Type B pancreatic cell (in vitro differentiated cells): ENCODE measurements at regions not wholly inside any gene's neighbourhood (a gene's known extent, or its start where the extent isn't known, plus 50 kb on each side); places are given as distances from the start of the nearest gene placed in this dataset.

ENCODE experiments used
- DNase-seq: peaks from one replicate; pipeline ENCODE4 v3.0.0; 2021; ENCODE audit warnings: mixed read lengths; ENCODE audit not compliant: unreplicated experiment; ENCODE audit errors: extremely low spot score
- H3K27ac Mint-ChIP-seq: 2 replicates; pipeline ENCODE4 v1.8.0; 2021; ENCODE audit warnings: mild to moderate bottlenecking, mixed read lengths
- H3K27me3 Mint-ChIP-seq: 2 replicates; pipeline ENCODE4 v1.8.0; 2021; ENCODE audit warnings: mixed read lengths
- H3K36me3 Mint-ChIP-seq: 2 replicates; pipeline ENCODE4 v1.8.0; 2021; ENCODE audit warnings: mixed read lengths
- H3K4me1 Mint-ChIP-seq: one replicate; pipeline ENCODE4 v1.8.0; 2021; ENCODE audit warnings: mixed read lengths; ENCODE audit not compliant: unreplicated experiment
- H3K4me3 Mint-ChIP-seq: 2 replicates; pipeline ENCODE4 v1.8.0; 2021; ENCODE audit warnings: mild to moderate bottlenecking, mixed read lengths
- H3K9me3 Mint-ChIP-seq: 2 replicates; pipeline ENCODE4 v1.8.0; 2021; ENCODE audit warnings: mixed read lengths
- TF ChIP-seq, protein P1 (sequence below): fragments of 200-600 bp; sonication (generic); conservative IDR thresholded peaks from 2 replicates; pipeline ENCODE4 v1.5.0; 2021; ENCODE audit warnings: antibody characterized with exemption, mild to moderate bottlenecking

DNA sequence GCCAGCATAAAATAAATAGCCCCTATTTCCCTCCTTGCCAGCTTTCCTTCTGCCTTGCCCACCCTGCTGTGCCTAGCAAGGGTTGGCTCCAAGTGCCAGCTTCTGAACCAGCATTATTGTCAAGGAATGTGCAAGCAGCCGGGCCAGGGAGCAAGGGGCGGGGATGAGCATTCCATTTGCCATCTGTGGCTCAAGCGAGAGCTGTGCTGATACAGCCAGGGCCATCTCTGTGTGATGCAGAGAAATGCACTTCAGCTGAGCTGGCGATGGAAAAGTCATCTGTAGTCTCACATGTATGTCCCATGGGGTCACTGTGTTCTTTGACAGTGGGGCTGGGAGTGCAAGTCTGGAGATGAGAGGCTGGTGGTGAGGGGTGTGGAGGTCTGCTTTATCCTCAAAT, 137.3 kb downstream of the SUDS3 start:
- no peaks in the 10 kb centered on the region for H3K9me3 Mint-ChIP-seq
- DNase-seq, result no peak
- H3K4me1 Mint-ChIP-seq, result no peaks in the 10 kb centered on the region
- H3K27ac Mint-ChIP-seq, result no peak overlapping the region
- TF ChIP-seq, protein P1, sequence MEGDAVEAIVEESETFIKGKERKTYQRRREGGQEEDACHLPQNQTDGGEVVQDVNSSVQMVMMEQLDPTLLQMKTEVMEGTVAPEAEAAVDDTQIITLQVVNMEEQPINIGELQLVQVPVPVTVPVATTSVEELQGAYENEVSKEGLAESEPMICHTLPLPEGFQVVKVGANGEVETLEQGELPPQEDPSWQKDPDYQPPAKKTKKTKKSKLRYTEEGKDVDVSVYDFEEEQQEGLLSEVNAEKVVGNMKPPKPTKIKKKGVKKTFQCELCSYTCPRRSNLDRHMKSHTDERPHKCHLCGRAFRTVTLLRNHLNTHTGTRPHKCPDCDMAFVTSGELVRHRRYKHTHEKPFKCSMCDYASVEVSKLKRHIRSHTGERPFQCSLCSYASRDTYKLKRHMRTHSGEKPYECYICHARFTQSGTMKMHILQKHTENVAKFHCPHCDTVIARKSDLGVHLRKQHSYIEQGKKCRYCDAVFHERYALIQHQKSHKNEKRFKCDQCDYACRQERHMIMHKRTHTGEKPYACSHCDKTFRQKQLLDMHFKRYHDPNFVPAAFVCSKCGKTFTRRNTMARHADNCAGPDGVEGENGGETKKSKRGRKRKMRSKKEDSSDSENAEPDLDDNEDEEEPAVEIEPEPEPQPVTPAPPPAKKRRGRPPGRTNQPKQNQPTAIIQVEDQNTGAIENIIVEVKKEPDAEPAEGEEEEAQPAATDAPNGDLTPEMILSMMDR, result no peak
- H3K4me3 Mint-ChIP-seq, result no peak overlapping the region
- no peaks in the 10 kb centered on the region for H3K36me3 Mint-ChIP-seq
- H3K27me3 Mint-ChIP-seq, result peaks cover 4% of the 10 kb centered on the region

DNA sequence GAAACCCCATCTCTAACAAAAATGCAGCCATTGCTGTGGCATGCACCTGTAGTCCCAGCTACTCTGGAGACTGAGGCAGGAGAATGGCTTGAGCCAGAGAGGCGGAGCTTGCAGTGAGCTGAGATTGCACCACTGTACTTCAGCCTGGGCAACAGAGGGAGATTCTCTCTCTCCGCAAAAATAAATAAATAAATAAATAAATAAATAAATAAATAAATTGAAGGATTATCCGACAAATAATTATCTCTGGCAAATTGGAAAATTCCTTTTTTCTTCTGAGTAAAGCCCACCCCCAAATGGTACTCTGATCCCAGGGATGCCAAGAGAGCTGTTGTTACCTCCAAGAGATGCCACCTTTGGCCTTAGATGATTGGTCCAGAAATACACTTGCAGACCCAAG, 137.9 kb downstream of the SUDS3 start:
- no peak overlapping the region for H3K4me3 Mint-ChIP-seq
- H3K27me3 Mint-ChIP-seq, result peaks cover 4% of the 10 kb centered on the region
- no peak overlapping the region for H3K27ac Mint-ChIP-seq
- no peaks in the 10 kb centered on the region for H3K4me1 Mint-ChIP-seq
- TF ChIP-seq, protein P1, result no peak
- H3K36me3 Mint-ChIP-seq, result no peaks in the 10 kb centered on the region
- no peak for DNase-seq
- no peaks in the 10 kb centered on the region for H3K9me3 Mint-ChIP-seq

GRCh38 chr12:118520214-118521035, 144.1 kb downstream of the SUDS3 start:
- no peak for DNase-seq

DNA sequence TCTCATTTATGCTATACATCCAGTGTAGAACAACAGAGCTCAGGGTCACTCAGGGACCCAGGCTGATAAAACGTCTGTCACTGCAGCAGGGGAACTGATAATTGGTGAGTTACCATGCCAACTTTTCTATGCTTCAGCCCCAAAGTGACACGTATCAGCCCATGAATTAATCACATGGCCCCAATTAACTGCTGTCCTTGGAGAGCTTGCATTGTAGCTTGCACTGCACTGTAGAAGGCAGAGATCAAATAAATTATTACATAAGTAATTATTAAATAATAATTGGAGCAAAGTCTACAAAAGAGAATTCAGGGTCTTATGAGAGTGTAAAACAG, 144.6 kb downstream of the SUDS3 start:
- TF ChIP-seq, protein P1, result no peak
- no peak for DNase-seq
- Mint-ChIP-seq H3K4me3 (no peak overlapping the region), H3K9me3 (no peaks in the 10 kb centered on the region), H3K36me3 (no peaks in the 10 kb centered on the region), H3K27ac (no peak overlapping the region), H3K27me3 (peaks cover 4% of the 10 kb centered on the region), H3K4me1 (no peaks in the 10 kb centered on the region)

More at GRCh38 chr12:118520214-118521035, 144.1 kb downstream of the SUDS3 start:
- no peak overlapping the region for H3K27ac Mint-ChIP-seq
- H3K36me3 Mint-ChIP-seq, result no peaks in the 10 kb centered on the region
- TF ChIP-seq, protein P1, result no peak
- H3K27me3 Mint-ChIP-seq, result peaks cover 4% of the 10 kb centered on the region
- H3K4me1 Mint-ChIP-seq, result no peaks in the 10 kb centered on the region
- H3K4me3 Mint-ChIP-seq, result no peak overlapping the region
- no peaks in the 10 kb centered on the region for H3K9me3 Mint-ChIP-seq

DNA sequence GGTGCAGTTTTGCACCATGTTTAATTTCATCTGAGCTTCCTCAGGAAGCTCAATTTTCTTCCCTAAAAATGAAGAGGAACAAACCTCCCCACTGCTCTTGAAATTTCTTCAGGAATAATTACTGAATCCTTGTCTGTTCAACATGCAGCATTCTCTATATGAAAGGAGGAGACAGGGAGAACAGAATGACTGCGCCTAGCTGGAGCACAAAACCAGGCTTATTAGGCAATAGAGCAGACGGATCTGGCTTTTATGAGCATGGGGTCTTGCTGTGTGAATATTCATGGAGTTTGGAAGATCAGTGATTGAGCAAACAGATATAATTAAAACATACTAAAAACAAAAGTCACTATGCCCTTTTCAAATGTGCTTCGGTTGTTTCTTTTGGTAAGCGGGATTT, 148.1 kb downstream of the SUDS3 start:
- no peak overlapping the region for H3K27ac Mint-ChIP-seq
- no peaks in the 10 kb centered on the region for H3K27me3 Mint-ChIP-seq
- no peak overlapping the region for H3K4me3 Mint-ChIP-seq
- TF ChIP-seq, protein P1, result no peak
- H3K9me3 Mint-ChIP-seq, result no peaks in the 10 kb centered on the region
- no peaks in the 10 kb centered on the region for H3K4me1 Mint-ChIP-seq
- no peaks in the 10 kb centered on the region for H3K36me3 Mint-ChIP-seq
- DNase-seq, result no peak
